Mesenchymal stem cell (in vitro differentiated cells and primary cell): ENCODE measurements at regions not wholly inside any gene's neighbourhood (a gene's known extent, or its start where the extent isn't known, plus 50 kb on each side); places are given as distances from the start of the nearest gene placed in this dataset.
"Not testable (repeated sequence)": the region's sequence is repeated elsewhere in the genome, so short reads cannot be mapped to it uniquely, and the experiment has no call there.

ENCODE experiments used
- DNase-seq: peaks from one replicate; pipeline ENCODE4 v3.0.0-alpha.2; 2013
- H2AFZ ChIP-seq: one replicate; pipeline ENCODE4 v1.6.1; 2013; ENCODE audit warnings: low read depth, mild to moderate bottlenecking, control low read depth, inconsistent platforms, low read length, moderate library complexity
- H2AK5ac ChIP-seq: 2 replicates; pipeline ENCODE4 v1.6.1; 2013; ENCODE audit warnings: low read length, moderate library complexity, mild to moderate bottlenecking, inconsistent platforms; ENCODE audit not compliant: severe bottlenecking
- H2BK120ac ChIP-seq: one replicate; pipeline ENCODE4 v1.6.1; 2013; ENCODE audit warnings: low read depth, mild to moderate bottlenecking, inconsistent platforms, low read length, moderate library complexity
- H2BK12ac ChIP-seq, 2 experiments: one replicate each; pipeline ENCODE4 v1.6.1; 2013; ENCODE audit warnings: inconsistent platforms in 2 of 2, low read length in 2 of 2, mild to moderate bottlenecking in 2 of 2, moderate library complexity in 2 of 2, control low read depth in 1 of 2
- H2BK15ac ChIP-seq: one replicate; pipeline ENCODE4 v1.6.1; 2013; ENCODE audit warnings: mild to moderate bottlenecking, low read depth, inconsistent platforms; ENCODE audit not compliant: poor library complexity, severe bottlenecking
- H2BK5ac ChIP-seq: 2 replicates; pipeline ENCODE4 v1.6.1; 2013; ENCODE audit warnings: low read depth, mild to moderate bottlenecking, low read length, control low read depth, inconsistent platforms; ENCODE audit not compliant: poor library complexity, severe bottlenecking
- H3K14ac ChIP-seq, 2 experiments: one replicate each; pipeline ENCODE4 v1.6.1; 2013; ENCODE audit warnings: inconsistent platforms in 2 of 2, low read length in 2 of 2, control low read depth in 1 of 2, mild to moderate bottlenecking in 1 of 2, moderate library complexity in 1 of 2
- H3K18ac ChIP-seq, 2 experiments: one replicate each; pipeline ENCODE4 v1.6.1; 2013; ENCODE audit warnings: inconsistent platforms in 2 of 2, low read length in 2 of 2, control low read depth in 1 of 2, low read depth in 1 of 2, mild to moderate bottlenecking in 1 of 2
- H3K23ac ChIP-seq, 2 experiments: one replicate each; pipeline ENCODE4 v1.6.1; 2013; ENCODE audit warnings: inconsistent platforms in 2 of 2, low read length in 2 of 2, mild to moderate bottlenecking in 2 of 2, moderate library complexity in 2 of 2, control low read depth in 1 of 2
- H3K27ac ChIP-seq: 2 replicates; pipeline ENCODE4 v1.5.1; 2013; ENCODE audit warnings: mild to moderate bottlenecking, moderate library complexity, low read length, control low read depth, inconsistent platforms; ENCODE audit not compliant: poor library complexity, severe bottlenecking
- H3K27me3 ChIP-seq, 2 experiments: 2 replicates each; pipeline versions ENCODE4 v1.6.1 to v1.7.0; 2013; ENCODE audit warnings: low read length in 2 of 2, mild to moderate bottlenecking in 2 of 2, moderate library complexity in 2 of 2, control low read depth in 1 of 2, inconsistent platforms in 1 of 2; ENCODE audit not compliant: control insufficient read depth in 1 of 2, insufficient read depth in 1 of 2
- H3K36me3 ChIP-seq, 2 experiments: 2 replicates each; pipeline versions ENCODE4 v1.6.1 to v1.7.0; 2013; ENCODE audit warnings: low read length in 2 of 2, control low read depth in 1 of 2, inconsistent platforms in 1 of 2, low read depth in 1 of 2, mild to moderate bottlenecking in 1 of 2; ENCODE audit not compliant: insufficient read depth in 2 of 2, control insufficient read depth in 1 of 2
- H3K4ac ChIP-seq, 2 experiments: one replicate each; pipeline ENCODE4 v1.6.1; 2013; ENCODE audit warnings: inconsistent platforms in 2 of 2, low read length in 2 of 2, mild to moderate bottlenecking in 2 of 2, moderate library complexity in 2 of 2, control low read depth in 1 of 2, low read depth in 1 of 2
- H3K4me1 ChIP-seq: 2 replicates; pipeline ENCODE4 v1.6.1; 2013; ENCODE audit warnings: low read depth, low read length, control low read depth; ENCODE audit not compliant: control insufficient read depth, insufficient read depth
- H3K4me2 ChIP-seq: 2 replicates; pipeline ENCODE4 v1.6.1; 2013; ENCODE audit warnings: low read length, mild to moderate bottlenecking, inconsistent platforms; ENCODE audit not compliant: poor library complexity, severe bottlenecking
- H3K4me3 ChIP-seq, 2 experiments: 2 replicates each; pipeline versions ENCODE4 v1.5.1 to v1.7.0; 2013; ENCODE audit warnings: low read length in 2 of 2, mild to moderate bottlenecking in 2 of 2, control low read depth in 1 of 2, low read depth in 1 of 2; ENCODE audit not compliant: insufficient read depth in 1 of 2
- H3K79me1 ChIP-seq: replicated peaks from 2 replicates; pipeline ENCODE4 v1.6.1; 2013; ENCODE audit warnings: mild to moderate bottlenecking, control low read depth, low read length, inconsistent platforms; ENCODE audit not compliant: poor library complexity, severe bottlenecking
- H3K9ac ChIP-seq: 2 replicates; pipeline ENCODE4 v1.7.0; 2013; ENCODE audit warnings: mild to moderate bottlenecking, low read length, moderate library complexity
- H3K9me3 ChIP-seq: 2 replicates; pipeline ENCODE4 v1.7.0; 2013; ENCODE audit warnings: mild to moderate bottlenecking, low read length; ENCODE audit not compliant: control insufficient read depth
- H4K8ac ChIP-seq: one replicate; pipeline ENCODE4 v1.6.1; 2013; ENCODE audit warnings: inconsistent platforms, mild to moderate bottlenecking, low read length, moderate library complexity
- H4K91ac ChIP-seq: one replicate; pipeline ENCODE4 v1.6.1; 2013; ENCODE audit warnings: mild to moderate bottlenecking, low read length, inconsistent platforms
- WGBS: methylation state at CpG from one replicate; pipeline ENCODE4 v1.1.7; 2013; ENCODE audit warnings: mixed read lengths; 5-methylcytosine and 5-hydroxymethylcytosine counted together

GRCh38 chr16:65817066-65817465 lies 549.4 kb upstream of the CDH5 start:
- Histone ChIP-seq H2BK5ac (no peak overlapping the region), H3K18ac (no peak overlapping the region), H3K9ac (no peak overlapping the region), H2BK120ac (no peak overlapping the region), H3K4me3 (no peak overlapping the region), H3K4me1 (no peaks in the 10 kb centered on the region), H3K4ac (no peak overlapping the region), H3K9me3 (peaks cover under 1% of the 10 kb centered on the region), H3K27me3 (no peaks in the 10 kb centered on the region), H2BK12ac (no peak overlapping the region), H4K91ac (no peak overlapping the region), H2AFZ (no peak overlapping the region), H3K36me3 (no peaks in the 10 kb centered on the region), H3K14ac (no peak overlapping the region), H2AK5ac (no peak overlapping the region), H2BK15ac (no peak overlapping the region), H4K8ac (no peak overlapping the region), H3K23ac (no peak overlapping the region), H3K79me1 (no peaks in the 10 kb centered on the region), H3K4me2 (no peak overlapping the region), H3K27ac (no peak overlapping the region)
- WGBS, result 98% methylated on average over 3 of the region's 3 CpGs
- no peak for DNase-seq

- Histone ChIP-seq H3K14ac (no peak overlapping the region), H3K36me3 (no peaks in the 10 kb centered on the region)
- 88% methylated on average over 2 of the region's 2 CpGs for WGBS
Observed at GRCh38 chr16:65816556-65816955, 549.9 kb upstream of the CDH5 start.

GRCh38 chr16:65815707-65816106 lies 550.8 kb upstream of the CDH5 start:
- H3K27me3 ChIP-seq, result no peaks in the 10 kb centered on the region
- no CpG with 5 or more reads among the region's 1 CpG for WGBS
- H2AFZ ChIP-seq, result no peak overlapping the region

More at GRCh38 chr16:65816556-65816955, 549.9 kb upstream of the CDH5 start:
- Histone ChIP-seq H3K4me2 (no peak overlapping the region), H4K91ac (no peak overlapping the region), H3K9ac (no peak overlapping the region), H2BK15ac (no peak overlapping the region), H3K18ac (no peak overlapping the region), H2AK5ac (no peak overlapping the region), H3K79me1 (no peaks in the 10 kb centered on the region), H2AFZ (no peak overlapping the region), H4K8ac (no peak overlapping the region), H3K4me3 (no peak overlapping the region), H3K9me3 (no peaks in the 10 kb centered on the region), H3K27me3 (no peaks in the 10 kb centered on the region), H3K4ac (no peak overlapping the region), H2BK5ac (no peak overlapping the region), H2BK120ac (no peak overlapping the region), H3K23ac (no peak overlapping the region), H3K27ac (no peak overlapping the region), H3K4me1 (no peaks in the 10 kb centered on the region), H2BK12ac (no peak overlapping the region)
- DNase-seq, result no peak

GRCh38 chr16:65813879-65814278 lies 552.6 kb upstream of the CDH5 start:
- not testable (repeated sequence) for DNase-seq, H3K14ac ChIP-seq, H3K27ac ChIP-seq, H4K8ac ChIP-seq, H3K18ac ChIP-seq, H2BK15ac ChIP-seq, H3K4me1 ChIP-seq, H3K27me3 ChIP-seq, H3K4me2 ChIP-seq, H3K4me3 ChIP-seq, H3K9me3 ChIP-seq, H3K4ac ChIP-seq, H2AFZ ChIP-seq, H4K91ac ChIP-seq, H3K79me1 ChIP-seq, H3K36me3 ChIP-seq, H3K23ac ChIP-seq, H2BK5ac ChIP-seq, H3K9ac ChIP-seq, H2BK120ac ChIP-seq, H2AK5ac ChIP-seq, H2BK12ac ChIP-seq
- 86% methylated on average over 7 of the region's 7 CpGs for WGBS

More at GRCh38 chr16:65815707-65816106, 550.8 kb upstream of the CDH5 start:
- Histone ChIP-seq H3K9ac (no peak overlapping the region), H3K14ac (no peak overlapping the region), H2BK15ac (no peak overlapping the region), H4K8ac (no peak overlapping the region), H3K23ac (no peak overlapping the region), H3K4me1 (no peaks in the 10 kb centered on the region), H3K4me2 (no peak overlapping the region), H2BK120ac (no peak overlapping the region), H3K9me3 (no peaks in the 10 kb centered on the region), H3K27ac (no peak overlapping the region), H2BK12ac (no peak overlapping the region), H4K91ac (no peak overlapping the region), H2AK5ac (no peak overlapping the region), H3K4me3 (no peak overlapping the region), H3K4ac (no peak overlapping the region), H3K36me3 (no peaks in the 10 kb centered on the region), H2BK5ac (no peak overlapping the region), H3K18ac (no peak overlapping the region), H3K79me1 (no peaks in the 10 kb centered on the region)
- DNase-seq, result no peak
